Stimulated activated naive CD4-positive, alpha-beta T cell treated with Interleukin-2 at 50 U/mL for 16 hours (primary cell): ENCODE measurements at regions not wholly inside any gene's neighbourhood (a gene's known extent, or its start where the extent isn't known, plus 50 kb on each side); places are given as distances from the start of the nearest gene placed in this dataset.
"Not testable (repeated sequence)": the region's sequence is repeated elsewhere in the genome, so short reads cannot be mapped to it uniquely, and the experiment has no call there.

ENCODE experiments used
- DNase-seq: peaks from one replicate; lab custom pipeline; 2025; lab: John Stamatoyannopoulos, UW

- DNase-seq = no peak
These were observed 568.9 kb upstream of the ACVR2A start for GRCh38 chr2:147275943-147276342.

- no peak for DNase-seq
These were observed 571.2 kb upstream of the ACVR2A start for GRCh38 chr2:147273628-147274027.

DNA sequence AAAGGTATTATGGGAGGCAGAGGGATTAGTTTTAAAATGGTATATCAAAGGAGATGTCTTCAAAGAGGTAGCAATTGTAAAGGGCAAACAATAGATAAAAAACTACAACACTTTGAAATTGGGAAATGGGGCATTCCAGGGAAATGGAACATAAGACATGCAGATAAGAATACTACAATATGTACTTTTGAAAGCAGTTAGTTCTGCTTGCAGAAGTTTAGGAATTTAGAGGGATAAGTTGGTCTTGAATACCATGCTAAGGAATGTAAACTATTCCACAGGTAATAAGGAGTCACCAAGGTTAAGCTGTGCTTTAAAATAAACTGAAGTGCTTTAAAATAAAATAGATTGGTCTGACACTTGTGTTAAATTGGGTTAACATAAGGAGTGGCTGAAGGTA, 571.7 kb upstream of the ACVR2A start:
- DNase-seq = no peak

- DNase-seq = not testable (repeated sequence)
These were observed 575.2 kb upstream of the ACVR2A start for GRCh38 chr2:147269581-147269980.

DNA sequence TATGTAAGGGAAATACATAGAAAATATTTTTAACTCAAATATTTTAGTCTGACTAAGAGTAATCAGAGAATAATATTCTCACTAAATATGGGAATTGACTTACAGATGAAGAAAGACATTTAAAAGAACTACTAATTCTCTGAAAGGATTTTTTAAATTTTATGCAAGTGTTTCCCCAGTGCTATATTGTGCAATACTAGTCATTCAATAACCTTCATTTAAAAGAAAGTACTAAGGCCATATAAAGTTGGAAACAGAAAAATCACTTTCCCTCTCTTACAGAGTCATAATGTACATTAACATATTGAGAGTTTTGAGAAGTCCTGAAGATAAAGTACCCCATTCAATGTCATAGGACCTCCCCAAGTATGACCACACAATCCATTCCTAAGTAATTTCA, 584.6 kb upstream of the ACVR2A start:
- DNase-seq = no peak

- no peak for DNase-seq
These were observed 589.0 kb upstream of the ACVR2A start for GRCh38 chr2:147255812-147256211.

- DNase-seq = no peak
These were observed 594.0 kb upstream of the ACVR2A start for GRCh38 chr2:147250652-147251356.

GRCh38 chr2:147247749-147248148, 597.1 kb upstream of the ACVR2A start:
- DNase-seq = no peak

DNA sequence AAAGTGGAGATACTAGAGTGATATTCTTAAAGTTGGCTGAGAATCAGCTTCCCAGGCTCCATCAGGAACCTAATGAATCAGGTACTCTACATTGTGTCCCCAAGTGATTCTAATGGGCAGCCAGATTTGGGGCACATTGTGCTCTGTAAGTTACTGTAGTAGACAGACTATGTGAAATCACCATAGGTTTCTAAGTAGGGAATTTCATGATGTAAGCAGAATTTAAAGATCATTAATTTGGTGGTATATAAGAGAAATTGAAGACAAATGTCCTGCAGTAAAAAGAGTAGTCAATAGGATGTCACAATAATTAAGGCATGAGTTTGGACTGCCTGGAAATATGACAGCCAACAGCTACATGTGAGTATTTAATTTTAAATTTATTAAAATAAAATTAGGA, 602.4 kb upstream of the ACVR2A start:
- no peak for DNase-seq

- DNase-seq = no peak
These were observed 608.2 kb upstream of the ACVR2A start for GRCh38 chr2:147236601-147237000.

- no peak for DNase-seq
These were observed 612.6 kb upstream of the ACVR2A start for GRCh38 chr2:147232225-147232669.

GRCh38 chr2:147231607-147232006, 613.2 kb upstream of the ACVR2A start:
- DNase-seq = no peak

- DNase-seq = no peak
These were observed 613.7 kb upstream of the ACVR2A start for GRCh38 chr2:147231081-147231480.

- no peak for DNase-seq
These were observed 617.5 kb upstream of the ACVR2A start for GRCh38 chr2:147227313-147227712.

DNA sequence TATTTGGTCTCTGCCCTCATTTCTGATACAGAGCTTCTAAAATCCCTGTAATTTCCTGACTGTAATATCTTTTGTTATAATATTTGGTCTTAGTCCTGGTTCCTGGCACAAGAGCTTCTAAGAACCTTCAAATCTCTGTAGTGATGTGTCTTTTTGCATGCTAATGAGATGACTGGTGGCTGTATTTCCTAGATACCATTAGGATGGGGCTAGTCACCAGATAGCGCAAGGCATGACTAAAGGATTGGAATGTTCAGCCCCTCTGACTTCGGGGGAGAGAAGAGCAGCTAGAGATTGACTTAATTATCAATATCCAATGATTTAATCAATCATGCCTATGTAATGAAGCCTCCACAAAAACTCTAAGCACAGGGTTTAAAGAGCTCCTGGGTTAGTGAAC, 620.8 kb upstream of the ACVR2A start:
- DNase-seq = no peak

DNA sequence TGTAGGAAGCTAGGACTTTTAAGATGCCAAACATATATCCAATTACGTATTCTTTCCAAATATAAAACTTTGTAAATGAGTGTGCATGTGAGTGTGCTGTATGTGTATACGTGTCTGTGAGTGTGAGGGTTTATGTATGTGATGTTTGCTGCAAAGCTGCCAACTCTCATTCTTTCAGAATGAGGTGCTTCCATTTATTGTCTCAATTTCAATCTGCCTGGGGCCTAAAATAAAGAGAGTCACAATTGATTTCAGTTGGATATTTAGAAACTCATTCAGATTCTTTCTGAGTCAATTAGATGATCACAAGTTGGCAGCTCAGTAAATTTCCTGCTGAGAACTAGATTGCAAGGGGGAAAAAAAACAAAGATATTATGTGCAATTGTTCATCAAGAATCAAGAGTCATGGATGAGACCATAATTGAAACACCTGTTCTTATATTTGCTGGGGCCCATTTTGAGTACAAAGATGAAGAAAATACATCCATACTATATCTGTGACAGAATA, 621.2 kb upstream of the ACVR2A start:
- DNase-seq = no peak

DNA sequence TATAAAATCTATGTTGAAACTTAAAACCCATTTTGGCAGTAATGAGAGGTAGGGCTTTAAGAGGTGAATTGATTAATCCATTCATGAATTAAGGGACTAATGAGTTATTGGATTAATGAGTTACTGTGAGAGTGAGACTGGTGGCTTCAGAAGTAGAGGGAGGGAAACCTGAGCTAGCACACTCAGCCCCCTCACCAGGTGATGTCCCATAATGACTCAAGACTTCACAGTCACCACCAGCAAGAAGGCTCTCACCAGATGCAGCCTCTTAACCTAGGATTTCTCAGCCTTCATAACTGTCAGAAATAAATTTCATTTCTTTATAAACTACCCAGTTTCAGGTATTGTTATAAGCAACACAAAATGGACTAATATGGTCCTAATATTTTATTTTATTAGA, 621.7 kb upstream of the ACVR2A start:
- no peak for DNase-seq

DNA sequence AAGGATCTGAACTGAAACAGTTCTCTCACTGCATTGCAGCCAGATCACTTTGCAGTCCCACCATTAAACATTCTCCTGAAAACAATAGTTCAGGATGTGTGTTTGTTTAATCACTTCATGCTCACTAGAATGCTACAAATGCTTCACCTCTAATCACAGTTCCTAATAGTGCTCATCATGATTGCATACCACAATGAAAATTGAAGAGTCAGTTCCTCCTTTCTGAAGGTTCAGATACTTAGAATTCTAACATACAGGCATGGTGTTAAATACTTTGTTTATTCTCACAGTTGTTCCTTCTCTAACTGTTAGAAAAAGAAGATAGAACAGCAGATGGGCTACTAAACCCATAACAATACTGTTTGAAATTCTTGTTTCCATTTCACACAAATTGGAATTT, 622.3 kb upstream of the ACVR2A start:
- no peak for DNase-seq

GRCh38 chr2:147214914-147215313, 629.9 kb upstream of the ACVR2A start:
- no peak for DNase-seq

- no peak for DNase-seq
These were observed 633.3 kb upstream of the ACVR2A start for GRCh38 chr2:147211484-147211883.

- no peak for DNase-seq
These were observed 640.7 kb upstream of the ACVR2A start for GRCh38 chr2:147204102-147204501.

DNA sequence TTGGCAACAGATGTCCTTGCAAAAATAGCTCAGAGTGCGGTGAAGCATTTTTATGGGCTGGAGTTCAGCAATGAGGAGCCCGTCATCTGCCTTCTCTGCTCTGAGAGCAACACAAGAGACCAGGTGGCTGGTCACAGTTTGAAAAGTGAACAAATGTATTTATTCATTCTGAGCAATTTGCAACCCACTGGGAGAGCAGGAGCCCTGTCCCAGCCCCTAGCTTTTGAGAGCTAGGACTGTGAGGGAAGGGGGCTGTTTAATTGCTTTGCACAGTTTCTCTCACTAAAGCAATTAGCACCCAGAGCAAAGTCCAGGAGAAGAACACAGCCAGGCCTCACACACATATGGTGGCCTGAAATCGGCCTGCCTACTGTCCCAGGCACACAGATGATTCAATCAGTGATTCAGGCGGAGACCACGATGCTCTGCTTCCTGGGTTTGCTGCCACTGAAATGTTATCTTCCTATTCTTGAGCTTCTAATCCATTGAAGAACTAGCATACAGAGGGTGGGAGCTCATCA, 646.1 kb upstream of the ACVR2A start:
- no peak for DNase-seq

- DNase-seq = no peak
These were observed 646.9 kb upstream of the ACVR2A start for GRCh38 chr2:147197754-147198483.
